ENCODE measurements at regions not wholly inside any gene's neighbourhood (a gene's known extent, or its start where the extent isn't known, plus 50 kb on each side); places are given as distances from the start of the nearest gene placed in this dataset.
A peak's percentile ranks its signal among the peaks of the same experiment; 100 is the strongest.
"Not testable (repeated sequence)": the region's sequence is repeated elsewhere in the genome, so short reads cannot be mapped to it uniquely, and the experiment has no call there.

- WGBS, 2 experiments (ENCODE audit: low coverage in 1 of 2, low lambda C conversion rate in 2 of 2, missing lambda C conversion rate in 2 of 2), result 90 to 92% methylated on average over 2 of the region's 2 CpGs
- peaks cover 13% of the 10 kb centered on the region for H3K4me1 ChIP-seq (ENCODE audit: insufficient read depth)
- no peak for TF ChIP-seq EZH2phosphoT487 (IDR thresholded peaks at IDR 0.05; ENCODE audit: insufficient read depth, low read depth)
- TF ChIP-seq EZH2 (IDR thresholded peaks at IDR 0.05; ENCODE audit: insufficient read depth, poor library complexity, severe bottlenecking), result no peak
Observed at GRCh38 chr7:17108049-17108584, 190.3 kb upstream of the AHR start.

GRCh38 chr7:17109020-17109419 lies 189.4 kb upstream of the AHR start:
- Histone ChIP-seq H3K27ac (no peak overlapping the region), H3K36me3 (ENCODE audit: low read depth) (no peaks in the 10 kb centered on the region), H3K4me3 (no peak overlapping the region), H3K4me1 (ENCODE audit: insufficient read depth) (peaks cover 13% of the 10 kb centered on the region), H3K79me2 (ENCODE audit: insufficient read depth) (no peaks in the 10 kb centered on the region), H3F3A (ENCODE audit: insufficient read depth) (no peaks in the 10 kb centered on the region), H3K4me2 (ENCODE audit: unreplicated experiment) (no peak overlapping the region), H3K27me3 (replicated peaks; ENCODE audit: insufficient read depth) (no peaks in the 10 kb centered on the region), H2AFZ (no peak overlapping the region), H3K9me2 (ENCODE audit: insufficient read depth) (no peaks in the 10 kb centered on the region), H3K9ac (no peak overlapping the region), H3K9me3 (ENCODE audit: low read depth) (no peaks in the 10 kb centered on the region), H4K20me1 (ENCODE audit: insufficient read depth) (no peaks in the 10 kb centered on the region)
- 33 to 47% methylated on average over 2 of the region's 2 CpGs for WGBS, 2 experiments (ENCODE audit: low coverage in 1 of 2, low lambda C conversion rate in 2 of 2, missing lambda C conversion rate in 2 of 2)
- TF ChIP-seq EZH2 (IDR thresholded peaks at IDR 0.05; ENCODE audit: insufficient read depth, poor library complexity, severe bottlenecking), result no peak
- TF ChIP-seq EZH2phosphoT487 (IDR thresholded peaks at IDR 0.05; ENCODE audit: insufficient read depth, low read depth), result no peak
- DNase-seq, result peak; percentile 66
- in situ Hi-C loops (cut with MboI), result no loop called here

More at GRCh38 chr7:17108049-17108584, 190.3 kb upstream of the AHR start:
- H3F3A ChIP-seq (ENCODE audit: insufficient read depth), result no peaks in the 10 kb centered on the region
- H4K20me1 ChIP-seq (ENCODE audit: insufficient read depth), result no peaks in the 10 kb centered on the region
- no peaks in the 10 kb centered on the region for H3K9me3 ChIP-seq (ENCODE audit: low read depth)
- no peak overlapping the region for H3K4me2 ChIP-seq (ENCODE audit: unreplicated experiment)
- no peak overlapping the region for H2AFZ ChIP-seq
- DNase-seq, result no peak
- H3K27me3 ChIP-seq (replicated peaks; ENCODE audit: insufficient read depth), result no peaks in the 10 kb centered on the region
- H3K4me3 ChIP-seq, result no peak overlapping the region
- H3K9me2 ChIP-seq (ENCODE audit: insufficient read depth), result no peaks in the 10 kb centered on the region
- H3K9ac ChIP-seq, result no peak overlapping the region
- in situ Hi-C loops (cut with MboI), result no loop called here
- no peak overlapping the region for H3K27ac ChIP-seq
- H3K36me3 ChIP-seq (ENCODE audit: low read depth), result no peaks in the 10 kb centered on the region
- no peaks in the 10 kb centered on the region for H3K79me2 ChIP-seq (ENCODE audit: insufficient read depth)

DNA sequence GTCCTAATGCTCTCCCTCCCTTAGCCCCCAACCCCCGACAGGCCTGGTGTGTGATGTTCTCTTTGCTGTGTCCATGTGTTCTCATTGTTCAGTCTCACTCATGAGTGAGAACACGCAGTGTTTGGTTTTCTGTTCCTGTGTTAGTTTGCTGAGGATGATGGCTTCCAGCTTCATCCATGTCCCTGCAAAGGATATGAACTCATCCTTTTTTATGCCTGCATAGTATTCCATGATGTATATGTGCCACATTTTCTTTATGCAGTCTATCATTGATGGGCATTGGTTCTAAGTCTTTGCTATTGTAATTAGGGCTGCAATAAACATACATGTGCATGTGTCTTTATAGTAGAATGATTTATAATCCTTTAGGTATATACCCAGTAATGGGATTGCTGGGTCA lies 184.7 kb upstream of the AHR start:
- H3K9me3 ChIP-seq (ENCODE audit: low read depth); H3K27me3 ChIP-seq (replicated peaks; ENCODE audit: insufficient read depth); H3K27ac ChIP-seq; H3F3A ChIP-seq (ENCODE audit: insufficient read depth); H3K79me2 ChIP-seq (ENCODE audit: insufficient read depth); H3K4me3 ChIP-seq; DNase-seq; H3K36me3 ChIP-seq (ENCODE audit: low read depth); in situ Hi-C loops (cut with MboI); H3K4me2 ChIP-seq (ENCODE audit: unreplicated experiment); H4K20me1 ChIP-seq (ENCODE audit: insufficient read depth); H2AFZ ChIP-seq; H3K9ac ChIP-seq; H3K4me1 ChIP-seq (ENCODE audit: insufficient read depth); H3K9me2 ChIP-seq (ENCODE audit: insufficient read depth): not testable (repeated sequence)
- WGBS, 2 experiments (ENCODE audit: low coverage in 1 of 2, low lambda C conversion rate in 2 of 2, missing lambda C conversion rate in 2 of 2), result 84 to 85% methylated on average over 2 of the region's 2 CpGs

DNA sequence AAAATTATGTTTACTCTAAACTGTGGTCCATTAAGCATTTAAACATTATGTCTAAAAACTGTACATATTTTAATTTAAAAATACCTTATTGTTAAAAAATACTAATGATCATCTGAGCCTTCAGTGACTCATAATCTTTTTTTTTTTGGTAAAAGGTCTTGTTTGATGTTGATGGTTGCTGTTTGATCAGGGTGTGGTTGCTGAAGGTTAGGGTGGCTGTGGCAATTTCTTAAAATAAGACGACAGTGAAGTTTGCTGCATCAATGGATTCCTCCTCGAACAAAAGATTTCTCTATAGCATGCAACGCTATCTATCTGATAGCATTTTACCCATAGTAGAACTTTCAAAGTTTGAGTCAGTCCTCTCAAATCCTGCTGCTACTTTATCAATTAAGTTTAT lies 180.0 kb upstream of the AHR start:
- no peaks in the 10 kb centered on the region for H3K79me2 ChIP-seq (ENCODE audit: insufficient read depth)
- 90 to 96% methylated on average over 3 of the region's 3 CpGs for WGBS, 2 experiments (ENCODE audit: low coverage in 1 of 2, low lambda C conversion rate in 2 of 2, missing lambda C conversion rate in 2 of 2)
- H3K9ac ChIP-seq, result no peak overlapping the region
- H2AFZ ChIP-seq, result no peak overlapping the region
- in situ Hi-C loops (cut with MboI), result no loop called here
- DNase-seq, result no peak
- no peak overlapping the region for H3K27ac ChIP-seq
- H4K20me1 ChIP-seq (ENCODE audit: insufficient read depth), result no peaks in the 10 kb centered on the region
- H3K27me3 ChIP-seq (replicated peaks; ENCODE audit: insufficient read depth), result no peaks in the 10 kb centered on the region
- no peaks in the 10 kb centered on the region for H3K36me3 ChIP-seq (ENCODE audit: low read depth)
- peaks cover 5% of the 10 kb centered on the region for H3F3A ChIP-seq (ENCODE audit: insufficient read depth)
- no peaks in the 10 kb centered on the region for H3K9me2 ChIP-seq (ENCODE audit: insufficient read depth)
- no peaks in the 10 kb centered on the region for H3K9me3 ChIP-seq (ENCODE audit: low read depth)
- TF ChIP-seq EZH2phosphoT487 (IDR thresholded peaks at IDR 0.05; ENCODE audit: insufficient read depth, low read depth) (no peak), EZH2 (IDR thresholded peaks at IDR 0.05; ENCODE audit: insufficient read depth, poor library complexity, severe bottlenecking) (no peak)
- no peak overlapping the region for H3K4me2 ChIP-seq (ENCODE audit: unreplicated experiment)
- no peak overlapping the region for H3K4me3 ChIP-seq
- H3K4me1 ChIP-seq (ENCODE audit: insufficient read depth), result peaks cover 20% of the 10 kb centered on the region

- H3K4me2 ChIP-seq (ENCODE audit: unreplicated experiment), result no peak overlapping the region
- no peak overlapping the region for H3K9ac ChIP-seq
- H3K36me3 ChIP-seq (ENCODE audit: low read depth), result no peaks in the 10 kb centered on the region
- peaks cover 26% of the 10 kb centered on the region for H3K4me1 ChIP-seq (ENCODE audit: insufficient read depth)
- WGBS, 2 experiments (ENCODE audit: low coverage in 1 of 2, low lambda C conversion rate in 2 of 2, missing lambda C conversion rate in 2 of 2), result 81 to 89% methylated on average over 2 of the region's 2 CpGs
- H3F3A ChIP-seq (ENCODE audit: insufficient read depth), result peaks cover 8% of the 10 kb centered on the region
- no peak overlapping the region for H3K4me3 ChIP-seq
- no peaks in the 10 kb centered on the region for H3K9me2 ChIP-seq (ENCODE audit: insufficient read depth)
- no peaks in the 10 kb centered on the region for H3K79me2 ChIP-seq (ENCODE audit: insufficient read depth)
- no peaks in the 10 kb centered on the region for H3K27me3 ChIP-seq (replicated peaks; ENCODE audit: insufficient read depth)
- no peak overlapping the region for H2AFZ ChIP-seq
- H4K20me1 ChIP-seq (ENCODE audit: insufficient read depth), result no peaks in the 10 kb centered on the region
- TF ChIP-seq EZH2 (IDR thresholded peaks at IDR 0.05; ENCODE audit: insufficient read depth, poor library complexity, severe bottlenecking), result no peak
- TF ChIP-seq EZH2phosphoT487 (IDR thresholded peaks at IDR 0.05; ENCODE audit: insufficient read depth, low read depth), result no peak
- in situ Hi-C loops (cut with MboI), result no loop called here
- no peak overlapping the region for H3K27ac ChIP-seq
- H3K9me3 ChIP-seq (ENCODE audit: low read depth), result no peaks in the 10 kb centered on the region
- DNase-seq, result no peak
Observed at GRCh38 chr7:17120756-17121155, 177.7 kb upstream of the AHR start.
